MG63 (cell line): ENCODE measurements at regions not wholly inside any gene's neighbourhood (a gene's known extent, or its start where the extent isn't known, plus 50 kb on each side); places are given as distances from the start of the nearest gene placed in this dataset.
A peak's percentile ranks its signal among the peaks of the same experiment; 100 is the strongest.

Source experiments
- DNase-seq: peaks from one replicate; pipeline ENCODE4 v3.0.0-alpha.2; 2020
- H3K27me3 ChIP-seq: fragments of 250-450 bp; sonication (Bioruptor Pico); 2 replicates; pipeline ENCODE4 v1.5.1; 2020; ENCODE audit warnings: mild to moderate bottlenecking, moderate library complexity
- H3K36me3 ChIP-seq: fragments of 250-450 bp; sonication (Bioruptor Pico); 2 replicates; pipeline ENCODE4 v1.5.1; 2020; ENCODE audit warnings: mild to moderate bottlenecking, moderate library complexity
- H3K4me3 ChIP-seq: fragments of 250-450 bp; sonication (Bioruptor Pico); 2 replicates; pipeline ENCODE4 v1.5.1; 2020; ENCODE audit warnings: mild to moderate bottlenecking, moderate library complexity
- H3K9me3 ChIP-seq: fragments of 250-450 bp; sonication (Bioruptor Pico); 2 replicates; pipeline ENCODE4 v1.5.1; 2020; ENCODE audit warnings: mild to moderate bottlenecking, moderate library complexity

- Histone ChIP-seq H3K36me3 (no peaks in the 10 kb centered on the region), H3K4me3 (no peak overlapping the region), H3K27me3 (no peaks in the 10 kb centered on the region), H3K9me3 (no peaks in the 10 kb centered on the region)
- DNase-seq: no peak
Observed at GRCh38 chr22:48651981-48652538, 1175.6 kb downstream of the BRD1 start.

GRCh38 chr22:48651036-48651890, 1176.4 kb downstream of the BRD1 start:
- Histone ChIP-seq H3K27me3 (no peaks in the 10 kb centered on the region), H3K9me3 (no peaks in the 10 kb centered on the region), H3K4me3 (no peak overlapping the region), H3K36me3 (no peaks in the 10 kb centered on the region)
- DNase-seq: peak; percentile 40

GRCh38 chr22:48650323-48651035, 1177.2 kb downstream of the BRD1 start:
- Histone ChIP-seq H3K27me3 (no peaks in the 10 kb centered on the region), H3K9me3 (no peaks in the 10 kb centered on the region), H3K36me3 (no peaks in the 10 kb centered on the region), H3K4me3 (no peak overlapping the region)
- DNase-seq: no peak

DNA sequence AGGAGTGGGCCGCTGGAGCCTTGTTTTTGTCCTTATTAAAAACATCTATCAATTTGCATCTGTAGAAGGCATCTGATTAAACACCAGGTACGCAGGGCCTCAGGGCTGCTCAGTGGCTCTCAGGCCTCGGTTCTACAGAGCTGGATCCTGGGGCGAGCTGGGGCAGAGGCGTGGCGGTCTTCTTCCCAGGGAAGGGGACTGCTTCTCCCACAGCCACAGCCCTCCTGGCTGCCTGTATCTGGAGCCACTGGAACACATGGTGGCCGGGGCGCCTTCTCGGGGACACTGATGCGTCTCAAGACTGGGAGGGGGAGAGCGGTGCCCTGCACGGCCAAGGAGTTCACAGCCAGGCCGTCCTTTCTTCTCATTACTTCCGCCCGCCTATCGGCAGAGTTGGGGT, 1178.2 kb downstream of the BRD1 start:
- DNase-seq: no peak
- Histone ChIP-seq H3K27me3 (no peaks in the 10 kb centered on the region), H3K36me3 (no peaks in the 10 kb centered on the region), H3K9me3 (no peaks in the 10 kb centered on the region), H3K4me3 (no peak overlapping the region)

- H3K9me3 ChIP-seq: no peaks in the 10 kb centered on the region
- H3K36me3 ChIP-seq: no peaks in the 10 kb centered on the region
- H3K4me3 ChIP-seq: no peak overlapping the region
- H3K27me3 ChIP-seq: no peaks in the 10 kb centered on the region
- no peak for DNase-seq
Observed at GRCh38 chr22:48649031-48649430, 1178.6 kb downstream of the BRD1 start.

DNA sequence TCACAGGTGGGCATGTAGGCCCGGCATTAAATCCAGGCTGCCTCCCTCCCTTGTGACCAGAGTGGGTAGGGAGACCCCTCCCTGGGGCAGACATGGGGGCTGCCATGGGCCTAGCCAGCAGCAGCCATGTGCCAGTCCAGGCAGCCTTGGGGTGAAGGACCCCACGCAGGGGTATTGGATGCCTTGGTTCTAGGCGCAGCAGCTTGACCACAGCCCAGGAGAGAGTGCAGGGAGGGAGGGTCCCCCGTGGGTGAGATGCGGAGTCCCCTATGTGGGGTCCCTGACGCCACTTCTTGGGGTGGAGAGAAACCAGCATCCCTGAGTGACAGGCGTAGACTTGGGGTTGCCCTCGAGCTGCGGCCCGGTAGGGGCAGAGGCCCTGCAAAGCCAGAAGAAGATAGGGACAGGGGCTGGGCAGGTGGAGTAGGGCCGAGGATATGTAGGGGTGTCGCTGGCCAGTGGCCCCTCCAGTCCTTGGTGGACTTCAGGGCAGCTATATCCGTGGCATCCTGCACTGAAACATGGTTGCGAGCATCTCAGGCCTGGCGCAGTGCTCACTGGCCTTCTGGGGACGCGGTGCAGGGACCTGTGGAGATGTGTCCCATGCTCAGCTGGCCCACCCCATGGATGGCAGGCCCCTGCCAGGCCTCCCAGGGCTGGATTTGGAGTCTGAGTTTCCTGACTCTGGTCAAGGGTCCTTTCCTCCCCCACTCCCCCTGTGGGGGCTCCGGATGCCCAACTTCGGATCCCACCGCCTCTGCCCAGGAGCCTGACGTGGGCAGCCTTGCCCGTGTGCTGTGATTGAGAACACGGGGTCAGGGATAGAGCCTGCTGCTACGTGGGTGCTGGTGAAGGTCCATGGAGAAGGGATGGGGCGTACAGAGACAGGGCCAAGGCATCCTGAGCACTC, 1179.8 kb downstream of the BRD1 start:
- no peak for DNase-seq
- Histone ChIP-seq H3K27me3 (no peaks in the 10 kb centered on the region), H3K9me3 (no peaks in the 10 kb centered on the region), H3K36me3 (no peaks in the 10 kb centered on the region), H3K4me3 (no peak overlapping the region)

DNA sequence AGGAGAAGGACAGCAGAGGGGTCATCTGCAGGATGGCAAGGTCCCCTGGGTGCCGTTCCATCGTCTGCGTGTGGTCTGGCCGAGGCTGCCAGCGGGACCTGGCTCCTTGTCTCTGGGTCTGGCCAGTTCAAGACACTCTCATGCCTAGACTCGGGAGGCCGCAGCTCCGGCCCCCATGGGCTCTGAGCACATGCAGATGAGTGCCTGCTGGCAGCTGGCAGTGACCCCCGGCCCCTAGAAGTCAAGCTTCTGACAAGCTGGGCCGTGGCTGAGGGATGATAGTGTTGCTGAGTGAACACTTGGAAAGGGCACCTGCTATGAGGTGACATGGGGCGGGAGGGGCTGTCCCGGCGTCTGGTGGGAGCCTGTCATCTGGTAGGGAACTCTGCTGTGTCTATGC, 1180.6 kb downstream of the BRD1 start:
- DNase-seq: no peak
- no peak overlapping the region for H3K4me3 ChIP-seq
- no peaks in the 10 kb centered on the region for H3K9me3 ChIP-seq
- no peaks in the 10 kb centered on the region for H3K36me3 ChIP-seq
- no peaks in the 10 kb centered on the region for H3K27me3 ChIP-seq

- no peaks in the 10 kb centered on the region for H3K36me3 ChIP-seq
- no peaks in the 10 kb centered on the region for H3K9me3 ChIP-seq
- no peaks in the 10 kb centered on the region for H3K27me3 ChIP-seq
- no peak overlapping the region for H3K4me3 ChIP-seq
- no peak for DNase-seq
Observed at GRCh38 chr22:48646216-48646925, 1181.3 kb downstream of the BRD1 start.

DNA sequence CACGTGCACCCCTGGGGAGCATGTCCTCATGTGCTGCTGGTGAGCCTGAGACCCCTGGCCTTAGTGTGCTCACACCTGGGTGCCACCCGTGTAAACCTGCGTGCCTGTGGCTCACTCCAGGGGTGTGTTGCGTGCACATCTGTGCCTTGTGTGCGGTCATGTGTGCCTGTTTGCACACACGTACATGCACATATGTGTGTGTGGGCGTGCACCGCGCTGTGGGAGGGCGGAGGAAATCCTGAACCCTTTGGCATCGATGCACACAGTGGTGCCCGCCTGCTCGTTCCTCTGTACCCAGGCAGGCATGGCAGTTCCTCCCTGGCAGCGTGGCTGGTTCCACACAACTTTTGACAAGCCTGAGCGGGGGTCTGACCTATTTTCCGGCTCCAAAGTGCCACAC, 1181.9 kb downstream of the BRD1 start:
- no peak for DNase-seq
- no peak overlapping the region for H3K4me3 ChIP-seq
- H3K36me3 ChIP-seq: no peaks in the 10 kb centered on the region
- H3K9me3 ChIP-seq: no peaks in the 10 kb centered on the region
- no peaks in the 10 kb centered on the region for H3K27me3 ChIP-seq

- Histone ChIP-seq H3K27me3 (no peaks in the 10 kb centered on the region), H3K9me3 (no peaks in the 10 kb centered on the region), H3K36me3 (no peaks in the 10 kb centered on the region), H3K4me3 (no peak overlapping the region)
- DNase-seq: no peak
Observed at GRCh38 chr22:48644997-48645396, 1182.7 kb downstream of the BRD1 start.

DNA sequence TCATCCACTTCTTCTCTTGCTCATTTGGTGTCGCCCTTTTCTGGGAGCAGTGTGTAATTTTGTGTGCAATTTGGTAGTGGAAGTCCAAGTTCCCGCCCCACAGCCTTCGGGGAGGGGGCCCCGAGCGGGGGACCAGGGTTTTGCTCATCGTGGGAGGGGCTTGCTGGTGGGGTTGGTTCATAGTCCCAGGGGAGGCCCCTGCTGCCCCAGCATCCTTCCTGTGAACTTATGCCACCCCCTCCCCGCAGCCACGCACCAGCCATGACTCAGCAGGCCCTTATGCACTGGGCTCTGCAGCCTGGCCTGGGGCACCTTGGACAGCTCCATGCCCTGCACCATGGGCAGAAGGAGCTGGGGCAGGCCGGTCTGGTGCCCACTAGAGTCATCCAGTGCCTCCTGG, 1183.6 kb downstream of the BRD1 start:
- Histone ChIP-seq H3K27me3 (no peaks in the 10 kb centered on the region), H3K36me3 (no peaks in the 10 kb centered on the region), H3K4me3 (no peak overlapping the region), H3K9me3 (no peaks in the 10 kb centered on the region)
- peak; percentile 43 for DNase-seq

- no peak overlapping the region for H3K4me3 ChIP-seq
- no peaks in the 10 kb centered on the region for H3K27me3 ChIP-seq
- H3K36me3 ChIP-seq: no peaks in the 10 kb centered on the region
- H3K9me3 ChIP-seq: no peaks in the 10 kb centered on the region
- no peak for DNase-seq
Observed at GRCh38 chr22:48643066-48643731, 1184.5 kb downstream of the BRD1 start.

DNA sequence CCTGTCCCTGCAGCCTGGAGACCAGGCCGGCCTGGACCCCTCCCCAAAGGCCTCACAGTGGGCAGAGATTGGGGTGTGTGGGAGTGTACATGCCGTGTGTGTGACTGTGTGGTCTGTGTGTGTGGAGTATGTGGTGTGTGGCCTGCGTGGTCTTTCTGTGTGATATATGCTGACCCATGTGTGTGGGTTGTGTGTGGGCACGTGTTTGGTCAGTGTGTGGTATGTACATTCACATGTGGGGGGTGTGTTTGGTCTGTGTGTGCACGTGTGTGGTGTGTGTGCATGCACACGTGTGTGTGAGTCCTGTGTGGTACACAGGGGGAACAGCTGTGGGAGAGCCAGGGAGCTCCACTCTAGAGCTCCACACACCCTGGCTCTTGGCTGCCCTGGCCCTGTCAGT, 1185.1 kb downstream of the BRD1 start:
- H3K36me3 ChIP-seq: no peaks in the 10 kb centered on the region
- H3K27me3 ChIP-seq: no peaks in the 10 kb centered on the region
- no peaks in the 10 kb centered on the region for H3K9me3 ChIP-seq
- no peak overlapping the region for H3K4me3 ChIP-seq
- DNase-seq: no peak

DNA sequence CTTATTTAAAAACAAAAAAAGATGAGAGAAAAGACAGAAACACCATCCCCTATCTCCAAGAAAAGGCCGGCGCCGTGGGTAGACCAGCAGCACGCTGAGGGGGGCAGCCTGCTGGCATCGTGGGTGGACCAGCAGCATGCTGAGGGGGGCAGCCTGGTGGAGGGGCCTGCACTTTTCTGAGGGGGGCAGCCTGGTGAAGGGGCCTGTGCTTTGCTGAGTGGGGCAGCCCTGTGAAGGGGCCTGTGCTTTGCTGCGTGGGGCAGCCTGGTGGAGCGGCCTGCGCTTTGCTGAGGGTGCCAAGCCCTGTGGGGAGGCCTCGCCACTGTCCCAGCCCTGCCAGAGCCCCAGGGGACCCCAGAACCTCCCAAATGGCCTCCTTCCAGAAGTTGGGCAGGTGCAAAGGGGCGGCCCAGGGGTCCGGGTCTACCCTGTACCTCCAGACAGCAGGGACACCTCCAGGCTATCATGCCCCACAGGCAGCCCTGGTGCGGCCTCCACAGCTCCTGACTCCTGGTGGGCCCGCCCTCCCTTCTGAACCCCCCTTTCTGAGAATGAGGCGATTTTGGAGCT, 1185.7 kb downstream of the BRD1 start:
- DNase-seq: no peak
- Histone ChIP-seq H3K27me3 (no peaks in the 10 kb centered on the region), H3K36me3 (no peaks in the 10 kb centered on the region), H3K9me3 (no peaks in the 10 kb centered on the region), H3K4me3 (no peak overlapping the region)
